IPS DF 6.9 (cell line): ENCODE measurements at regions not wholly inside any gene's neighbourhood (a gene's known extent, or its start where the extent isn't known, plus 50 kb on each side); places are given as distances from the start of the nearest gene placed in this dataset.
"Not testable (repeated sequence)": the region's sequence is repeated elsewhere in the genome, so short reads cannot be mapped to it uniquely, and the experiment has no call there.

ENCODE experiments used
- DNase-seq: peaks from one replicate; pipeline ENCODE4 v3.0.0-alpha.2; 2013; ENCODE audit warnings: low read depth, low spot score
- H3K27ac ChIP-seq: one replicate; pipeline ENCODE4 v1.5.1; 2013; ENCODE audit warnings: low read length, control low read depth
- H3K27me3 ChIP-seq: 2 replicates; pipeline ENCODE4 v1.6.1; 2013; ENCODE audit warnings: mild to moderate bottlenecking, low read length; ENCODE audit not compliant: control insufficient read depth, insufficient read depth
- H3K36me3 ChIP-seq: 2 replicates; pipeline ENCODE4 v1.6.1; 2013; ENCODE audit warnings: low read length; ENCODE audit not compliant: control insufficient read depth, insufficient read depth
- H3K4me1 ChIP-seq: 2 replicates; pipeline ENCODE4 v1.6.1; 2013; ENCODE audit warnings: low read length; ENCODE audit not compliant: control insufficient read depth, insufficient read depth
- H3K4me3 ChIP-seq: 2 replicates; pipeline ENCODE4 v1.5.1; 2013; ENCODE audit warnings: mild to moderate bottlenecking, low read length
- H3K9me3 ChIP-seq: 2 replicates; pipeline ENCODE4 v1.6.1; 2013; ENCODE audit warnings: low read length, inconsistent platforms; ENCODE audit not compliant: control insufficient read depth, insufficient read depth
- WGBS: extraction: QIAGEN DNeasy Blood & Tissue Kit; methylation state at CpG from one replicate; pipeline ENCODE4 v1.1.7; 2013; ENCODE audit warnings: mixed read lengths, missing lambda C conversion rate; ENCODE audit not compliant: insufficient read length, insufficient coverage; 5-methylcytosine and 5-hydroxymethylcytosine counted together

GRCh38 chr3:150270444-150270843 lies 137.7 kb upstream of the TSC22D2 start:
- not testable (repeated sequence) for H3K4me3 ChIP-seq, DNase-seq, H3K27me3 ChIP-seq, H3K9me3 ChIP-seq, H3K27ac ChIP-seq, H3K36me3 ChIP-seq, H3K4me1 ChIP-seq
- WGBS, result no CpG with 5 or more reads among the region's 3 CpGs

- WGBS, result no CpG with 5 or more reads among the region's 3 CpGs
- Histone ChIP-seq H3K27ac (no peak overlapping the region), H3K36me3 (no peaks in the 10 kb centered on the region), H3K9me3 (no peaks in the 10 kb centered on the region), H3K27me3 (no peaks in the 10 kb centered on the region), H3K4me1 (no peaks in the 10 kb centered on the region), H3K4me3 (no peak overlapping the region)
- DNase-seq, result no peak
These were observed 138.6 kb upstream of the TSC22D2 start for GRCh38 chr3:150269526-150269925.

GRCh38 chr3:150268426-150269391 lies 139.4 kb upstream of the TSC22D2 start:
- H3K9me3 ChIP-seq, result no peaks in the 10 kb centered on the region
- no peak overlapping the region for H3K4me3 ChIP-seq
- no peak for DNase-seq
- H3K27ac ChIP-seq, result no peak overlapping the region
- no peaks in the 10 kb centered on the region for H3K4me1 ChIP-seq
- no peaks in the 10 kb centered on the region for H3K36me3 ChIP-seq
- no CpG with 5 or more reads among the region's 6 CpGs for WGBS
- no peaks in the 10 kb centered on the region for H3K27me3 ChIP-seq

- H3K4me1 ChIP-seq, result no peaks in the 10 kb centered on the region
- WGBS, result no CpG with 5 or more reads among the region's 2 CpGs
- no peaks in the 10 kb centered on the region for H3K36me3 ChIP-seq
- no peaks in the 10 kb centered on the region for H3K27me3 ChIP-seq
- H3K27ac ChIP-seq, result no peak overlapping the region
- no peak for DNase-seq
- H3K4me3 ChIP-seq, result no peak overlapping the region
- H3K9me3 ChIP-seq, result no peaks in the 10 kb centered on the region
These were observed 140.8 kb upstream of the TSC22D2 start for GRCh38 chr3:150267288-150267687.

- WGBS, result no CpG with 5 or more reads among the region's 2 CpGs
- Histone ChIP-seq H3K27ac (no peak overlapping the region), H3K4me1 (no peaks in the 10 kb centered on the region), H3K4me3 (no peak overlapping the region), H3K9me3 (no peaks in the 10 kb centered on the region), H3K36me3 (no peaks in the 10 kb centered on the region), H3K27me3 (no peaks in the 10 kb centered on the region)
- DNase-seq, result no peak
These were observed 142.8 kb upstream of the TSC22D2 start for GRCh38 chr3:150265305-150265704.

- Histone ChIP-seq H3K9me3 (no peaks in the 10 kb centered on the region), H3K4me1 (no peaks in the 10 kb centered on the region), H3K36me3 (no peaks in the 10 kb centered on the region), H3K4me3 (no peak overlapping the region), H3K27ac (no peak overlapping the region), H3K27me3 (no peaks in the 10 kb centered on the region)
- no CpG with 5 or more reads among the region's 6 CpGs for WGBS
- DNase-seq, result no peak
These were observed 143.4 kb upstream of the TSC22D2 start for GRCh38 chr3:150264561-150265279.

GRCh38 chr3:150261958-150262357 lies 146.1 kb upstream of the TSC22D2 start:
- Histone ChIP-seq H3K27ac (no peak overlapping the region), H3K27me3 (no peaks in the 10 kb centered on the region), H3K4me3 (no peak overlapping the region), H3K36me3 (no peaks in the 10 kb centered on the region), H3K9me3 (no peaks in the 10 kb centered on the region), H3K4me1 (no peaks in the 10 kb centered on the region)
- WGBS, result no CpG with 5 or more reads among the region's 2 CpGs
- DNase-seq, result no peak

GRCh38 chr3:150261418-150261817 lies 146.7 kb upstream of the TSC22D2 start:
- no peak overlapping the region for H3K27ac ChIP-seq
- no peaks in the 10 kb centered on the region for H3K27me3 ChIP-seq
- H3K4me3 ChIP-seq, result no peak overlapping the region
- DNase-seq, result no peak
- no peaks in the 10 kb centered on the region for H3K4me1 ChIP-seq
- H3K36me3 ChIP-seq, result no peaks in the 10 kb centered on the region
- no CpG with 5 or more reads among the region's 2 CpGs for WGBS
- no peaks in the 10 kb centered on the region for H3K9me3 ChIP-seq

- WGBS, result no CpG with 5 or more reads among the region's 3 CpGs
- H3K36me3 ChIP-seq, result no peaks in the 10 kb centered on the region
These were observed 147.7 kb upstream of the TSC22D2 start for GRCh38 chr3:150260398-150260710.

GRCh38 chr3:150259526-150260397 lies 148.3 kb upstream of the TSC22D2 start:
- WGBS, result no CpG with 5 or more reads among the region's 5 CpGs
- no peak for DNase-seq

More at GRCh38 chr3:150260398-150260710, 147.7 kb upstream of the TSC22D2 start:
- DNase-seq, result no peak
- Histone ChIP-seq H3K27me3 (no peaks in the 10 kb centered on the region), H3K4me1 (no peaks in the 10 kb centered on the region), H3K4me3 (no peak overlapping the region), H3K9me3 (no peaks in the 10 kb centered on the region), H3K27ac (no peak overlapping the region)

More at GRCh38 chr3:150259526-150260397, 148.3 kb upstream of the TSC22D2 start:
- H3K9me3 ChIP-seq, result no peaks in the 10 kb centered on the region
- no peaks in the 10 kb centered on the region for H3K36me3 ChIP-seq
- H3K4me1 ChIP-seq, result no peaks in the 10 kb centered on the region
- no peak overlapping the region for H3K4me3 ChIP-seq
- H3K27ac ChIP-seq, result no peak overlapping the region
- H3K27me3 ChIP-seq, result no peaks in the 10 kb centered on the region
